Cardiac fibroblast (primary cell): ENCODE measurements at regions not wholly inside any gene's neighbourhood (a gene's known extent, or its start where the extent isn't known, plus 50 kb on each side); places are given as distances from the start of the nearest gene placed in this dataset.

Source experiments
- DNase-seq, 2 donors: peaks; one replicate each; pipeline versions ENCODE4 v3.0.0 to v3.0.0-alpha.2; 2010; ENCODE audit warnings: low read depth in 2 of 2
- H3K4me3 ChIP-seq, 2 donors: replicated peaks in 1 of 2; 1 replicate in 1 of 2; 2 replicates in 1 of 2; pipeline ENCODE4 v1.5.1; 2011; ENCODE audit warnings: low read depth in 2 of 2, low read length in 2 of 2, mild to moderate bottlenecking in 2 of 2, moderate library complexity in 1 of 2
- TF ChIP-seq, protein P1 (sequence below): IDR thresholded peaks from one replicate; pipeline ENCODE4 v1.5.1; 2011; ENCODE audit warnings: low read depth, mild to moderate bottlenecking, low read length, inconsistent platforms

GRCh38 chr12:111287125-111287900 is 81.6 kb downstream of the PHETA1 start:
- DNase-seq = no peak
- TF ChIP-seq, protein P1, sequence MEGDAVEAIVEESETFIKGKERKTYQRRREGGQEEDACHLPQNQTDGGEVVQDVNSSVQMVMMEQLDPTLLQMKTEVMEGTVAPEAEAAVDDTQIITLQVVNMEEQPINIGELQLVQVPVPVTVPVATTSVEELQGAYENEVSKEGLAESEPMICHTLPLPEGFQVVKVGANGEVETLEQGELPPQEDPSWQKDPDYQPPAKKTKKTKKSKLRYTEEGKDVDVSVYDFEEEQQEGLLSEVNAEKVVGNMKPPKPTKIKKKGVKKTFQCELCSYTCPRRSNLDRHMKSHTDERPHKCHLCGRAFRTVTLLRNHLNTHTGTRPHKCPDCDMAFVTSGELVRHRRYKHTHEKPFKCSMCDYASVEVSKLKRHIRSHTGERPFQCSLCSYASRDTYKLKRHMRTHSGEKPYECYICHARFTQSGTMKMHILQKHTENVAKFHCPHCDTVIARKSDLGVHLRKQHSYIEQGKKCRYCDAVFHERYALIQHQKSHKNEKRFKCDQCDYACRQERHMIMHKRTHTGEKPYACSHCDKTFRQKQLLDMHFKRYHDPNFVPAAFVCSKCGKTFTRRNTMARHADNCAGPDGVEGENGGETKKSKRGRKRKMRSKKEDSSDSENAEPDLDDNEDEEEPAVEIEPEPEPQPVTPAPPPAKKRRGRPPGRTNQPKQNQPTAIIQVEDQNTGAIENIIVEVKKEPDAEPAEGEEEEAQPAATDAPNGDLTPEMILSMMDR = no peak
- no peak overlapping the region for H3K4me3 ChIP-seq

DNA sequence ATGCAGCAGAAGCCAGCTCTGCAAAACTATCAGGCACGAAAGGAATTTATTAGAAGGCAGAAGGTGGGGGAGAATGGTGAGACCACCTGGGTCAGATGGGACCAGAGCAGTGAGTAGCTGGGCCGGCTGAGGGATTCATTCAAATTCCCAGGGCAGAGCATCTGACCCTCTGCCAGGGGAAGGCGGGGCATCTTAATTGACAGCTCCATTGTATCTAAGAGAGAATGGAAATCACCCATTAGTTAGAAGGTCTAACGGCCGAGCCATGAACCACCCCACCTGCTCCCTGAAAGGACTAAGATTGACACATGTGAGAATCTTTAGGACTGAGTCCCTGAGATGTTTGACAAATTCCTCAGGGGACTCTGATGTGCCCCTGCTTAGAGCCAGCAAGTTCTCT is 83.7 kb downstream of the PHETA1 start:
- TF ChIP-seq, protein P1 = no peak
- no peak for DNase-seq
- H3K4me3 ChIP-seq = no peak overlapping the region

GRCh38 chr12:111284709-111285108 is 84.2 kb downstream of the PHETA1 start:
- H3K4me3 ChIP-seq = no peak overlapping the region
- TF ChIP-seq, protein P1 = no peak
- no peak for DNase-seq

DNA sequence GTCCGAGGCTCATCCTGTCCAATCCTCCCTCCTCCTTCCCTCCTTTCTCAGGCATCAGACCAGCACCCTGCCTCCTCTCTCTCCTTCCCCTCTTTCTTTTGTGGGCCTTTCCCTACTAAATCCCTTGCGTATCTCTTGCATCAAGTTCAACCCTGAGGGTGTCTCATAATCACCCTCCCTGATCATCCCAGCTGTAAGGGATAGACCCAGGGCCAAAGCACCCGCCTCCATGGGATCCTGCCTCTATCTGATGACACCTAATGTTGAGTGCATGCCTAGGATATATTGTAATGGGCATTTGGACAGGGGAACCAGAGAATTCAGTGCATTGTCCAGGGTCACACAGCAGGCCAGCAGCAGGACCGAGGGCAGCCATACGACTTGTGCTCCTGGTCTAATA is 84.9 kb downstream of the PHETA1 start:
- TF ChIP-seq, protein P1 = no peak
- DNase-seq = no peak
- H3K4me3 ChIP-seq = no peak overlapping the region

- TF ChIP-seq, protein P1 = no peak
- no peak for DNase-seq
- no peak overlapping the region for H3K4me3 ChIP-seq
These were observed 85.4 kb downstream of the PHETA1 start for GRCh38 chr12:111283521-111283920.

GRCh38 chr12:111277570-111277969 is 91.3 kb downstream of the PHETA1 start:
- H3K4me3 ChIP-seq = no peak overlapping the region
- TF ChIP-seq, protein P1 = no peak
- no peak for DNase-seq

DNA sequence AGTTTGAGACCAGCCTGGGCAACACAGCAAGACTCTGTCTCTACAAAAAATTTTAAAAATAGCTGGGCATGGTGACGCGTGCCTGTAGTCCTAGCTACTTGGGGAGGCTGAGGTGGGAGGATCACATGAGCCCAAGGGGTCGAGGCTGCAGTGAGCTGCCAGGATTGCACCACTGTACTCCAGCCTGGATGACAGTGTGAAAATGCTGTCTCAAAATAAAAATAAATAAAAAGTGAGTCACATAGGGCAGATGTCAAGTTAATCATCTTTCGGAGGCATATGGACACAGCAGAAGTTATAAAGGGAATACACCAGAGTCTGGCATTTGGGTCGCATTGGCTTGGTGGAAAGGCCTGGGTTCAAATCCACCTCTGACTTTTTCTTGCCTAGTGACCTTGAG is 92.7 kb downstream of the PHETA1 start:
- no peak overlapping the region for H3K4me3 ChIP-seq
- TF ChIP-seq, protein P1 = no peak
- peak in 1 of 2 donors; percentile 43 for DNase-seq
